ENCODE measurements at regions not wholly inside any gene's neighbourhood (a gene's known extent, or its start where the extent isn't known, plus 50 kb on each side); places are given as distances from the start of the nearest gene placed in this dataset.

DNA sequence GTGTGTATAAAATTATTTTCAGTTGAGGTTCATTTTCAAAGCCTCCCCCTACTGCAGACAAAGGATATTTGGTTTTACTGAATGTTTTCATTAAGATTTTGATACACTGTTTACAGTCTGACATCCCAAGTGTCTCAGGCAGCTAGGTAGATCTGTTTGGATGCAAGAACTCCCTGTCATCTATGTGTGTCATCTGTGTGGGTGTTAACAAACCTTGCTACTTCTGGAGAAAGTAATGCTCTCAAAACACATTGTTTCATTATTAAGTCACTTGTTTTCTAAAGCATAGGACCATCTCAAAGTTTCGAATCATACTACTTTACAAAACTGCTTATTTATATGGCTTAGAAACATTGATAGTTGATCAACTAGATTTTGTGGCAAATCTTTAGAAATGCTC, 114.5 kb upstream of the TMEM170B start:
- H3K4me2 ChIP-seq (ENCODE audit: low read length), result no peak overlapping the region
- no peaks in the 10 kb centered on the region for H3K9me2 ChIP-seq (replicated peaks; ENCODE audit: control insufficient read depth, low read length)
- no peaks in the 10 kb centered on the region for H3K36me3 ChIP-seq (ENCODE audit: control insufficient read depth, low read length)
- H3K79me2 ChIP-seq (ENCODE audit: control insufficient read depth, low read length), result no peaks in the 10 kb centered on the region
- no peaks in the 10 kb centered on the region for H3K9me3 ChIP-seq (ENCODE audit: control insufficient read depth, insufficient read depth, low read length)
- H4K20me1 ChIP-seq (ENCODE audit: control insufficient read depth, insufficient read depth, low read depth, low read length), result no peaks in the 10 kb centered on the region
- no peaks in the 10 kb centered on the region for H3F3A ChIP-seq (ENCODE audit: control insufficient read depth, insufficient read depth)
- no peaks in the 10 kb centered on the region for H3K27me3 ChIP-seq (ENCODE audit: control insufficient read depth, low read length)
- peaks cover 3% of the 10 kb centered on the region for H3K4me1 ChIP-seq (ENCODE audit: control insufficient read depth, low read length)
- H3K27ac ChIP-seq (ENCODE audit: low read depth, low read length), result no peak overlapping the region
- TF ChIP-seq, protein P1, sequence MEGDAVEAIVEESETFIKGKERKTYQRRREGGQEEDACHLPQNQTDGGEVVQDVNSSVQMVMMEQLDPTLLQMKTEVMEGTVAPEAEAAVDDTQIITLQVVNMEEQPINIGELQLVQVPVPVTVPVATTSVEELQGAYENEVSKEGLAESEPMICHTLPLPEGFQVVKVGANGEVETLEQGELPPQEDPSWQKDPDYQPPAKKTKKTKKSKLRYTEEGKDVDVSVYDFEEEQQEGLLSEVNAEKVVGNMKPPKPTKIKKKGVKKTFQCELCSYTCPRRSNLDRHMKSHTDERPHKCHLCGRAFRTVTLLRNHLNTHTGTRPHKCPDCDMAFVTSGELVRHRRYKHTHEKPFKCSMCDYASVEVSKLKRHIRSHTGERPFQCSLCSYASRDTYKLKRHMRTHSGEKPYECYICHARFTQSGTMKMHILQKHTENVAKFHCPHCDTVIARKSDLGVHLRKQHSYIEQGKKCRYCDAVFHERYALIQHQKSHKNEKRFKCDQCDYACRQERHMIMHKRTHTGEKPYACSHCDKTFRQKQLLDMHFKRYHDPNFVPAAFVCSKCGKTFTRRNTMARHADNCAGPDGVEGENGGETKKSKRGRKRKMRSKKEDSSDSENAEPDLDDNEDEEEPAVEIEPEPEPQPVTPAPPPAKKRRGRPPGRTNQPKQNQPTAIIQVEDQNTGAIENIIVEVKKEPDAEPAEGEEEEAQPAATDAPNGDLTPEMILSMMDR (IDR thresholded peaks at IDR 0.05; ENCODE audit: low read depth, low read length, poor library complexity, severe bottlenecking), result no peak
- TF ChIP-seq EZH2phosphoT487 (IDR thresholded peaks at IDR 0.05; ENCODE audit: borderline replicate concordance, low read length), result no peak
- H3K4me3 ChIP-seq (ENCODE audit: low read length), result no peak overlapping the region

- H3K9me3 ChIP-seq (ENCODE audit: control insufficient read depth, insufficient read depth, low read length), result peaks cover 11% of the 10 kb centered on the region; the same call in 1 of the 2 replicates
- H3K36me3 ChIP-seq (ENCODE audit: control insufficient read depth, low read length), result no peaks in the 10 kb centered on the region
- H3K79me2 ChIP-seq (ENCODE audit: control insufficient read depth, low read length), result no peaks in the 10 kb centered on the region
- H3K4me3 ChIP-seq (ENCODE audit: low read length), result no peak overlapping the region
- peaks cover 5% of the 10 kb centered on the region for H3K4me1 ChIP-seq (ENCODE audit: control insufficient read depth, low read length)
- H3K27ac ChIP-seq (ENCODE audit: low read depth, low read length), result no peak overlapping the region
- H3K27me3 ChIP-seq (ENCODE audit: control insufficient read depth, low read length), result no peaks in the 10 kb centered on the region
- no peak overlapping the region for H3K4me2 ChIP-seq (ENCODE audit: low read length)
- no peaks in the 10 kb centered on the region for H3K9me2 ChIP-seq (replicated peaks; ENCODE audit: control insufficient read depth, low read length)
- TF ChIP-seq, protein P1 (IDR thresholded peaks at IDR 0.05; ENCODE audit: low read depth, low read length, poor library complexity, severe bottlenecking), result no peak
- no peak for TF ChIP-seq EZH2phosphoT487 (IDR thresholded peaks at IDR 0.05; ENCODE audit: borderline replicate concordance, low read length)
- H3F3A ChIP-seq (ENCODE audit: control insufficient read depth, insufficient read depth), result no peaks in the 10 kb centered on the region
- no peaks in the 10 kb centered on the region for H4K20me1 ChIP-seq (ENCODE audit: control insufficient read depth, insufficient read depth, low read depth, low read length)
These were observed 117.6 kb upstream of the TMEM170B start for GRCh38 chr6:11419763-11420453.

DNA sequence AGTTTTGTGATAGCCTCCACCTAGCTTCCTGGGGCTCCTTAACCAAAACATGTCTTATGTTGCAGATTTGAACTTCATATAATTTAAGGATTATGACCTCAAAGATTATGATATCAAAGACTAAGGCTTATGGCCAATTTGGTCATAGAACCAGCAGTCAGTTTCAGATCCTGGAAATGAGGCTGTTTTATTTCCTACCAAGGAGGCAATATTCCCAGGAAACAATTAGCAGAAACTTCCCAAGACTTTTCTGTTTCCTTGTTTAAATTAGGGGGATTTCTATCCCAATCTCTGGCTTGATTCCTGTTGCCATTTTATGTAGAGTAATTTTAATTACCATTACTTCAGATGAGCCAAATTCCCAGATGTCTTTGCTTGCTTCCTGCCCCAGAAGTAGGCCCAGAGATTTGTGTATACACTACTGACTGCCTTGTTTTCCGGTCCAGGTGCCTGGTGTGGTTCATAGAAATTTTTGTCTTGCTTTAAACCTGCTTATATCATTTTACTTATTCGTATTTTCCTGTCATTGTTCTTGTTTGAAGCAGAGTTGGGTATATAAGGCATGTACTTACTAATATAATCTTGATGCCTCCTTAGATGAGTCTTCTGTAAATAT, 119.2 kb upstream of the TMEM170B start:
- Histone ChIP-seq H3K79me2 (ENCODE audit: control insufficient read depth, low read length) (no peaks in the 10 kb centered on the region), H3K27ac (ENCODE audit: low read depth, low read length) (no peak overlapping the region), H3K27me3 (ENCODE audit: control insufficient read depth, low read length) (no peaks in the 10 kb centered on the region), H3F3A (ENCODE audit: control insufficient read depth, insufficient read depth) (no peaks in the 10 kb centered on the region), H3K4me3 (ENCODE audit: low read length) (no peak overlapping the region), H3K4me2 (ENCODE audit: low read length) (no peak overlapping the region), H3K4me1 (ENCODE audit: control insufficient read depth, low read length) (peaks cover 19% of the 10 kb centered on the region), H3K9me3 (ENCODE audit: control insufficient read depth, insufficient read depth, low read length) (peaks cover 11% of the 10 kb centered on the region; the same call in 1 of the 2 replicates), H4K20me1 (ENCODE audit: control insufficient read depth, insufficient read depth, low read depth, low read length) (no peaks in the 10 kb centered on the region), H3K9me2 (replicated peaks; ENCODE audit: control insufficient read depth, low read length) (no peaks in the 10 kb centered on the region), H3K36me3 (ENCODE audit: control insufficient read depth, low read length) (no peaks in the 10 kb centered on the region)
- TF ChIP-seq, protein P1 (IDR thresholded peaks at IDR 0.05; ENCODE audit: low read depth, low read length, poor library complexity, severe bottlenecking), result no peak
- no peak for TF ChIP-seq EZH2phosphoT487 (IDR thresholded peaks at IDR 0.05; ENCODE audit: borderline replicate concordance, low read length)
